22Rv1 (cell line): ENCODE measurements at regions not wholly inside any gene's neighbourhood (a gene's known extent, or its start where the extent isn't known, plus 50 kb on each side); places are given as distances from the start of the nearest gene placed in this dataset.

ENCODE experiments used
- H3K27ac ChIP-seq: fragments of 450-650 bp; 2 replicates; pipeline ENCODE4 v1.5.1; 2017
- CTCF ChIP-seq: fragments of 450-650 bp; IDR thresholded peaks from 2 replicates; pipeline ENCODE4 v1.5.1; 2017; ENCODE audit warnings: mild to moderate bottlenecking
- ZFX ChIP-seq: fragments of 450-650 bp; IDR thresholded peaks from 2 replicates; pipeline ENCODE4 v1.6.1; 2017; ENCODE audit warnings: antibody characterized with exemption, borderline replicate concordance

GRCh38 chr13:85521657-85522056 is 277.6 kb downstream of the SLITRK6 start:
- H3K27ac ChIP-seq = peak overlapping the region; percentile 80
- no peak for TF ChIP-seq CTCF
- no peak for TF ChIP-seq ZFX

- TF ChIP-seq ZFX (no peak), CTCF (no peak)
- H3K27ac ChIP-seq = peak overlapping the region; percentile 80
These were observed 278.8 kb downstream of the SLITRK6 start for GRCh38 chr13:85520445-85520844.

GRCh38 chr13:85519363-85519762 is 279.9 kb downstream of the SLITRK6 start:
- H3K27ac ChIP-seq = peak overlapping the region; percentile 80
- no peak for TF ChIP-seq CTCF
- no peak for TF ChIP-seq ZFX

GRCh38 chr13:85512421-85512820 is 286.8 kb downstream of the SLITRK6 start:
- peak overlapping the region; percentile 82 for H3K27ac ChIP-seq
- TF ChIP-seq ZFX = no peak
- TF ChIP-seq CTCF = no peak

GRCh38 chr13:85509512-85509911 is 289.7 kb downstream of the SLITRK6 start:
- TF ChIP-seq ZFX (no peak), CTCF (no peak)
- peak overlapping the region; percentile 82 for H3K27ac ChIP-seq

GRCh38 chr13:85508683-85509329 is 290.4 kb downstream of the SLITRK6 start:
- TF ChIP-seq CTCF (0 out of 2 replicates have a peak, but pooled peaks have one; percentile 9), ZFX (no peak)
- peak overlapping the region; percentile 82 for H3K27ac ChIP-seq

- peak overlapping the region; percentile 11 for H3K27ac ChIP-seq
- no peak for TF ChIP-seq ZFX
- no peak for TF ChIP-seq CTCF
These were observed 295.4 kb downstream of the SLITRK6 start for GRCh38 chr13:85503797-85504196.
